Stimulated activated naive CD8-positive, alpha-beta T cell treated with anti-CD3 and anti-CD28 coated beads, Interleukin-15, Interleukin-2, amounts not matched to agents 100 ng/mL and 50 ng/mL, for 24 hours (primary cell): ENCODE measurements at regions not wholly inside any gene's neighbourhood (a gene's known extent, or its start where the extent isn't known, plus 50 kb on each side); places are given as distances from the start of the nearest gene placed in this dataset.

Source experiments
- H3K27ac Mint-ChIP-seq: one replicate; pipeline ENCODE4 v1.8.0; 2021; ENCODE audit warnings: mild to moderate bottlenecking, mixed read lengths
- H3K27me3 Mint-ChIP-seq: one replicate; pipeline ENCODE4 v1.8.0; 2021; ENCODE audit warnings: mixed read lengths
- H3K36me3 Mint-ChIP-seq: one replicate; pipeline ENCODE4 v1.8.0; 2021; ENCODE audit warnings: low read depth, mixed read lengths
- H3K4me1 Mint-ChIP-seq: one replicate; pipeline ENCODE4 v1.8.0; 2021; ENCODE audit warnings: low read depth, mixed read lengths
- H3K4me3 Mint-ChIP-seq: one replicate; pipeline ENCODE4 v1.8.0; 2021; ENCODE audit warnings: mild to moderate bottlenecking, mixed read lengths
- H3K9me3 Mint-ChIP-seq: one replicate; pipeline ENCODE4 v1.8.0; 2021; ENCODE audit warnings: mixed read lengths

GRCh38 chr11:71342951-71343827, 90.8 kb upstream of the SHANK2 start:
- H3K9me3 Mint-ChIP-seq = no peaks in the 10 kb centered on the region
- H3K4me3 Mint-ChIP-seq = no peak overlapping the region
- peaks cover 11% of the 10 kb centered on the region for H3K27me3 Mint-ChIP-seq
- H3K27ac Mint-ChIP-seq = no peak overlapping the region
- H3K36me3 Mint-ChIP-seq = no peaks in the 10 kb centered on the region
- no peaks in the 10 kb centered on the region for H3K4me1 Mint-ChIP-seq

GRCh38 chr11:71342116-71342515, 89.7 kb upstream of the SHANK2 start:
- no peaks in the 10 kb centered on the region for H3K36me3 Mint-ChIP-seq
- H3K4me1 Mint-ChIP-seq = no peaks in the 10 kb centered on the region
- H3K27me3 Mint-ChIP-seq = peaks cover 4% of the 10 kb centered on the region
- H3K4me3 Mint-ChIP-seq = no peak overlapping the region
- no peaks in the 10 kb centered on the region for H3K9me3 Mint-ChIP-seq
- no peak overlapping the region for H3K27ac Mint-ChIP-seq

DNA sequence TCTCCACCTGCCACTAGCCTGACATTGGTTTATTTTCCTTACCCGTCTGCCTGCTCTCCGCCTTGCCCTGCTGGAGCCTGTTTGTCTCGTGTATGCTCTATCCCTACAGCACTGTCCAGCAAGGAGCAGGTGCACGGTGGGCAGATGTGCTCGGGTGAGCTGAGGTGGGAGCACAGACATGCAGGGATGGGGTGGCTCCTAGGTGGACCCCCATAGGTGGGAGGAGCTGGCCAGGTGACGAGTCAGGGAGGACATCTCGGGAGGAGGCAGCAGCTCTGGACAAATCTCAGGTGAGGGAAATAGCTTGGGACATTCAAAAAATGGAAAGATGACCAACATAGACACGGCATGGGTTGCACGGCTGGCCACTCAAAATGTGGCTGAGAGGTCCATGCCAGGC, 89.2 kb upstream of the SHANK2 start:
- Mint-ChIP-seq H3K4me3 (no peak overlapping the region), H3K4me1 (no peaks in the 10 kb centered on the region), H3K36me3 (no peaks in the 10 kb centered on the region), H3K9me3 (no peaks in the 10 kb centered on the region), H3K27ac (no peak overlapping the region), H3K27me3 (no peaks in the 10 kb centered on the region)

DNA sequence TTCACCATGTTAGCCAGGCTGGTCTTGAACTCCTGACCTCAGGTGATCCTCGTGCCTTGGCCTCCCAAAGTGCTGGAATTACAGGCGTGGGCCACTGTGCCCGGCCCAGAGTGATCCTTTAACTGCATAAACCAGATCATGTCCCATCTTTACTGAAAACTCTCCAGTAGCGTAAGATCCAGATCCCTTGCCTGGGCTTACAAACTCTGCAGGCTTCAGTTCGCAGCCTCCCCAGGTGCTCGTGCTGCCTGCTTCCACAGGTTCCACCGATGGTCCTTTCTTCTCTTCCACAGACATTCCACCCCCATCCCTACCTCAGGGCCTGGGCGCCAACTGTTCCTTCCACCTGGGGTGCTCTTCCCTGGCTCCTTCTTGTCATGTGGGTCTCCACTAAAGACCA, 88.8 kb upstream of the SHANK2 start:
- H3K36me3 Mint-ChIP-seq = no peaks in the 10 kb centered on the region
- no peaks in the 10 kb centered on the region for H3K9me3 Mint-ChIP-seq
- no peaks in the 10 kb centered on the region for H3K4me1 Mint-ChIP-seq
- H3K27me3 Mint-ChIP-seq = no peaks in the 10 kb centered on the region
- H3K27ac Mint-ChIP-seq = no peak overlapping the region
- H3K4me3 Mint-ChIP-seq = no peak overlapping the region

GRCh38 chr11:71340086-71340606, 87.8 kb upstream of the SHANK2 start:
- Mint-ChIP-seq H3K4me1 (no peaks in the 10 kb centered on the region), H3K36me3 (no peaks in the 10 kb centered on the region), H3K27me3 (no peaks in the 10 kb centered on the region), H3K27ac (no peak overlapping the region), H3K4me3 (no peak overlapping the region), H3K9me3 (no peaks in the 10 kb centered on the region)

DNA sequence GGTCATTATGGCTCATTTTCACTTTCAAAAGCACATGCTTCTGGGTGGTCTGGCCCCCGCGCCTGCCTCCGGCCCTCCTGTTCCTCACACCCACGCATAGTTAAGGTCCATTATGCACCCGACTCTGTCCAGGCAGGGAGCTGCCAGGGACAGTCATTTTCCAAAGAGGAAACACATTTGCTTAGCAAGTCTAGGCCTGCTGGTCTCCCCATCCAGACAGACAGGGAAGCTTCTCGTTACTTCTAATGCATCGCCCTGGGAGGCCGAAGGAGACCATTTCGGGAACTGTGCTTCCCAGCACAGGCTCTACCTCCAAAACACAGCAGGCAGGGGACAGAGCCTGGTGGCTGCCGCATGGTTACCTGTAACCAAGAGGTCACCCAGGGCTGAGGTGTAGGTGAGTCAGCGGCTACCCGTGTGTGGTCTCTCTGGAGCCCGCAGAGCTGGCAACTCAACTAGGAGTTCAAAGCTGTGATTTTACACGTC, 87.1 kb upstream of the SHANK2 start:
- Mint-ChIP-seq H3K4me1 (no peaks in the 10 kb centered on the region), H3K27ac (no peak overlapping the region), H3K9me3 (no peaks in the 10 kb centered on the region), H3K27me3 (no peaks in the 10 kb centered on the region), H3K4me3 (no peak overlapping the region), H3K36me3 (no peaks in the 10 kb centered on the region)

- no peak overlapping the region for H3K27ac Mint-ChIP-seq
- H3K27me3 Mint-ChIP-seq = no peaks in the 10 kb centered on the region
- no peaks in the 10 kb centered on the region for H3K36me3 Mint-ChIP-seq
- no peak overlapping the region for H3K4me3 Mint-ChIP-seq
- no peaks in the 10 kb centered on the region for H3K4me1 Mint-ChIP-seq
- no peaks in the 10 kb centered on the region for H3K9me3 Mint-ChIP-seq
Measured at GRCh38 chr11:71338801-71339395, 86.5 kb upstream of the SHANK2 start.

- no peaks in the 10 kb centered on the region for H3K36me3 Mint-ChIP-seq
- no peaks in the 10 kb centered on the region for H3K4me1 Mint-ChIP-seq
- no peak overlapping the region for H3K27ac Mint-ChIP-seq
- no peak overlapping the region for H3K4me3 Mint-ChIP-seq
- H3K9me3 Mint-ChIP-seq = no peaks in the 10 kb centered on the region
- H3K27me3 Mint-ChIP-seq = no peaks in the 10 kb centered on the region
Measured at GRCh38 chr11:71336996-71337754, 84.8 kb upstream of the SHANK2 start.

- Mint-ChIP-seq H3K27ac (no peak overlapping the region), H3K36me3 (no peaks in the 10 kb centered on the region), H3K4me1 (no peaks in the 10 kb centered on the region), H3K4me3 (no peak overlapping the region), H3K9me3 (no peaks in the 10 kb centered on the region), H3K27me3 (no peaks in the 10 kb centered on the region)
Measured at GRCh38 chr11:71336176-71336995, 84.0 kb upstream of the SHANK2 start.

DNA sequence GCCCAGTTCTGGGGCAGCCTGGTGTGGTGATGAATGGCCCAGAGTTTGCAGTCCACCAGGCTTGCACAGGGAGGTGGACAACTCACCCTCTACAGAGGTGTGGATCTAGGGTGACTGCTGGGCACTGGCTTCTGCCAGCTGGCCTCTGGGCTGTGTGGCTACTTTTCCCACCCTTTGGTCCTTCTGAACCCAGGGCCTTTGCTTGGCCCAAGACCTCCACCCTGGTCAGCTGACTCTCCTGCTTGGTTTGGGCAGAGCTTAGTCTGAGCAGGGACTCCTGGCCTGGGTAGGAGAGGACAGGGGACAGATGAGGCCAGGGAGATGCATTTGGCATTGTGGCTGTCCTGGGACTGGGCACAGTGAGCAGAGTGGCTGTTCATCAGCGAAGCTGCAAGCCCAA, 83.0 kb upstream of the SHANK2 start:
- H3K36me3 Mint-ChIP-seq = no peaks in the 10 kb centered on the region
- no peaks in the 10 kb centered on the region for H3K4me1 Mint-ChIP-seq
- no peak overlapping the region for H3K4me3 Mint-ChIP-seq
- H3K27ac Mint-ChIP-seq = no peak overlapping the region
- H3K27me3 Mint-ChIP-seq = no peaks in the 10 kb centered on the region
- no peaks in the 10 kb centered on the region for H3K9me3 Mint-ChIP-seq

DNA sequence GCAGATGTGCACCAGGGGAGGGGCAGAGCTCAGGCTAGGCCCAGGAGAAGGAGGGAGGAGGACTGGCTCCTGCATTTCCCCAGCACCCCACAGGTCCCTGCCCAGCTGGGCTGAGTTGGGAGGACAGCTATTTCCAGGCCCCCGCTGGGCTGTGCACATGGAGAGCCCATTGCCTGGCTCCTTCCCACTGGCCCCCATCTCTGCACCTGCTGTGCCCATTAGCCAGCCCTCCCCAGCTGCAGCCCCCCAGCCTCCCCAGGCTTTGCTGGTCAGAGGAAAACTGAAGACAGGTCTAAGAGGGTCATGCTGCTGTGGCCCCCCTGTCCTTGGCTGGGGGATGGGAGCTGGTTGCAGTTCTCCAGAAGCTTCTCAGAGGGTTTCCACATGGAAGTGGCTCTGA, 81.8 kb upstream of the SHANK2 start:
- H3K4me3 Mint-ChIP-seq = no peak overlapping the region
- H3K27ac Mint-ChIP-seq = no peak overlapping the region
- peaks cover 4% of the 10 kb centered on the region for H3K27me3 Mint-ChIP-seq
- H3K9me3 Mint-ChIP-seq = no peaks in the 10 kb centered on the region
- no peaks in the 10 kb centered on the region for H3K4me1 Mint-ChIP-seq
- no peaks in the 10 kb centered on the region for H3K36me3 Mint-ChIP-seq

GRCh38 chr11:71333473-71333872, 81.1 kb upstream of the SHANK2 start:
- no peak overlapping the region for H3K4me3 Mint-ChIP-seq
- no peaks in the 10 kb centered on the region for H3K9me3 Mint-ChIP-seq
- peaks cover 4% of the 10 kb centered on the region for H3K27me3 Mint-ChIP-seq
- H3K27ac Mint-ChIP-seq = no peak overlapping the region
- no peaks in the 10 kb centered on the region for H3K4me1 Mint-ChIP-seq
- H3K36me3 Mint-ChIP-seq = no peaks in the 10 kb centered on the region

- H3K4me3 Mint-ChIP-seq = no peak overlapping the region
- H3K27me3 Mint-ChIP-seq = peaks cover 4% of the 10 kb centered on the region
- no peaks in the 10 kb centered on the region for H3K36me3 Mint-ChIP-seq
- H3K27ac Mint-ChIP-seq = no peak overlapping the region
- H3K4me1 Mint-ChIP-seq = no peaks in the 10 kb centered on the region
- H3K9me3 Mint-ChIP-seq = no peaks in the 10 kb centered on the region
Measured at GRCh38 chr11:71332447-71332846, 80.1 kb upstream of the SHANK2 start.

- no peaks in the 10 kb centered on the region for H3K9me3 Mint-ChIP-seq
- H3K4me1 Mint-ChIP-seq = no peaks in the 10 kb centered on the region
- H3K27ac Mint-ChIP-seq = no peak overlapping the region
- H3K27me3 Mint-ChIP-seq = peaks cover 4% of the 10 kb centered on the region
- no peak overlapping the region for H3K4me3 Mint-ChIP-seq
- H3K36me3 Mint-ChIP-seq = no peaks in the 10 kb centered on the region
Measured at GRCh38 chr11:71332046-71332445, 79.7 kb upstream of the SHANK2 start.
